ENCODE measurements at regions not wholly inside any gene's neighbourhood (a gene's known extent, or its start where the extent isn't known, plus 50 kb on each side); places are given as distances from the start of the nearest gene placed in this dataset.
A peak's percentile ranks its signal among the peaks of the same experiment; 100 is the strongest.

DNA sequence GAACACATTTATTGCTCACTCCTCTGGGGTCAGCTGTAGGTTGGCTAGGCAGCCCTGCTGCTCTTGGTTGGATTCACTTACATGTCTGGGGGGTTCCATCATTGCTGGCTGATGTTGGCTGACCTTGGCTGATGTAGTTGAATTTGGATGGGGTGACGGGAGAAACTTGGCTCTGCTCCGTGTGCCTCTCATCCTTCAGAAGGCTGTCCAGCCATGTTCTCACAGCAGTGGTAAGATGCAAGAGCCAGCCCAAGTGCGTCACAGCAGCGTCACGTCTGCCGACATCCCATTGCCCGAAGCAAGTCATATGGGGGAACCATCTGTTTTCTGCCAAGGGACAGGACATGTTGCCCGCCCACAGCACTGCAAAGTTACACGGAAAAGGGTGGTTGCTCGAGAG lies 613.5 kb downstream of the MATN1 start:
- Histone ChIP-seq H3K4me3 (ENCODE audit: low read length) (no peak overlapping the region), H3K79me2 (ENCODE audit: control insufficient read depth, low read length) (no peaks in the 10 kb centered on the region), H3K4me2 (ENCODE audit: low read length) (no peak overlapping the region), H3K36me3 (ENCODE audit: control insufficient read depth, low read length) (no peaks in the 10 kb centered on the region), H3K4me1 (ENCODE audit: control insufficient read depth, low read length) (no peaks in the 10 kb centered on the region), H3F3A (ENCODE audit: control insufficient read depth, insufficient read depth) (no peaks in the 10 kb centered on the region), H3K9me3 (ENCODE audit: control insufficient read depth, insufficient read depth, low read length) (no peaks in the 10 kb centered on the region), H3K9me2 (replicated peaks; ENCODE audit: control insufficient read depth, low read length) (no peaks in the 10 kb centered on the region), H3K27me3 (ENCODE audit: control insufficient read depth, low read length) (peaks cover 4% of the 10 kb centered on the region; the same call in 1 of the 2 replicates), H4K20me1 (ENCODE audit: control insufficient read depth, insufficient read depth, low read depth, low read length) (no peaks in the 10 kb centered on the region; the same call in 1 of the 2 replicates), H3K27ac (ENCODE audit: low read depth, low read length) (no peak overlapping the region)
- no peak for TF ChIP-seq EZH2phosphoT487 (IDR thresholded peaks at IDR 0.05; ENCODE audit: borderline replicate concordance, low read length)
- TF ChIP-seq CTCF (IDR thresholded peaks at IDR 0.05; ENCODE audit: low read depth, low read length, poor library complexity, severe bottlenecking) = no peak

- no peaks in the 10 kb centered on the region for H3K36me3 ChIP-seq (ENCODE audit: control insufficient read depth, low read length)
- no peaks in the 10 kb centered on the region for H3K4me1 ChIP-seq (ENCODE audit: control insufficient read depth, low read length)
- H3K27ac ChIP-seq (ENCODE audit: low read depth, low read length) = no peak overlapping the region
- TF ChIP-seq CTCF (IDR thresholded peaks at IDR 0.05; ENCODE audit: low read depth, low read length, poor library complexity, severe bottlenecking) (no peak), EZH2phosphoT487 (IDR thresholded peaks at IDR 0.05; ENCODE audit: borderline replicate concordance, low read length) (no peak)
- no peaks in the 10 kb centered on the region for H3K79me2 ChIP-seq (ENCODE audit: control insufficient read depth, low read length)
- no peaks in the 10 kb centered on the region for H3F3A ChIP-seq (ENCODE audit: control insufficient read depth, insufficient read depth)
- no peaks in the 10 kb centered on the region for H3K9me2 ChIP-seq (replicated peaks; ENCODE audit: control insufficient read depth, low read length)
- no peaks in the 10 kb centered on the region; the same call in 1 of the 2 replicates for H4K20me1 ChIP-seq (ENCODE audit: control insufficient read depth, insufficient read depth, low read depth, low read length)
- peaks cover 4% of the 10 kb centered on the region; the same call in 1 of the 2 replicates for H3K27me3 ChIP-seq (ENCODE audit: control insufficient read depth, low read length)
- no peak overlapping the region for H3K4me2 ChIP-seq (ENCODE audit: low read length)
- H3K9me3 ChIP-seq (ENCODE audit: control insufficient read depth, insufficient read depth, low read length) = no peaks in the 10 kb centered on the region
- no peak overlapping the region for H3K4me3 ChIP-seq (ENCODE audit: low read length)
Observed at GRCh38 chr1:30108186-30108585, 615.2 kb downstream of the MATN1 start.

- Histone ChIP-seq H3K4me2 (ENCODE audit: low read length) (no peak overlapping the region), H3K9me2 (replicated peaks; ENCODE audit: control insufficient read depth, low read length) (no peaks in the 10 kb centered on the region), H3K79me2 (ENCODE audit: control insufficient read depth, low read length) (no peaks in the 10 kb centered on the region), H3K27me3 (ENCODE audit: control insufficient read depth, low read length) (peaks cover 4% of the 10 kb centered on the region; the same call in 1 of the 2 replicates), H3K36me3 (ENCODE audit: control insufficient read depth, low read length) (no peaks in the 10 kb centered on the region), H3K9me3 (ENCODE audit: control insufficient read depth, insufficient read depth, low read length) (no peaks in the 10 kb centered on the region), H3K27ac (ENCODE audit: low read depth, low read length) (no peak overlapping the region), H3K4me3 (ENCODE audit: low read length) (no peak overlapping the region), H3K4me1 (ENCODE audit: control insufficient read depth, low read length) (no peaks in the 10 kb centered on the region), H3F3A (ENCODE audit: control insufficient read depth, insufficient read depth) (no peaks in the 10 kb centered on the region), H4K20me1 (ENCODE audit: control insufficient read depth, insufficient read depth, low read depth, low read length) (no peaks in the 10 kb centered on the region; the same call in 1 of the 2 replicates)
- no peak for TF ChIP-seq EZH2phosphoT487 (IDR thresholded peaks at IDR 0.05; ENCODE audit: borderline replicate concordance, low read length)
- TF ChIP-seq CTCF (IDR thresholded peaks at IDR 0.05; ENCODE audit: low read depth, low read length, poor library complexity, severe bottlenecking) = peak; percentile 51
Observed at GRCh38 chr1:30106125-30106524, 617.3 kb downstream of the MATN1 start.
